ENCODE measurements at regions not wholly inside any gene's neighbourhood (a gene's known extent, or its start where the extent isn't known, plus 50 kb on each side); places are given as distances from the start of the nearest gene placed in this dataset.
A peak's percentile ranks its signal among the peaks of the same experiment; 100 is the strongest.

DNA sequence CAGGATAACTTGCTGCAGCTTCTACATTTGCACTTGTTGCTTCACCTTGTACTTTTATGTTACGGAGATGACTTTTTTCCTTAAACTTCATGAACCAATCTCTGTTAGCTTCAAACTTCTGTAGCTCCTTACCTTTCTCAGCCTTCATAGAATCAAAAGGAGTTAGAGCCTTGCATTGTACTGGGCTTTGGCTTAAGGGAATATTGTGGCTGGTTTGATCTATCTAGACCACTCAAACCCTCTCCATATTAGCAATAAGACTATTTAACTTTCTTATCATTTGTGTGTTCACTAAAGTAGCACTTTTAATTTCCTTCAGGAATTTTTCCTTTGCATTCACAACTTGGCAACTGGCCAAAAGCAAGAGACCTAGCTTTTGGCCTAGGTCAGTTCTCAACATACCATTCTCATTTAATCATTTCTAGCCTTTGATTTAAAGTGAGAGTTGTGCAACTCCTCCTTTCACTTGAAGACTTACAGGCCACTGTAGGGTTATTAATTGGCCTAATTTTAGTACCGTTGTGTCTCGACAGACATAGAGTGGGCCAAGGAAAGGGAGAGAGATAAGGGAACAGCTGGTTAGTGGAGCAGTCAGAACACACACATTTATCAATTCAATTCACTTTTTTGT, 63.7 kb downstream of the SHOC1 start:
- no peak overlapping the region for H3K4me3 ChIP-seq
- H3K27me3 ChIP-seq = no peaks in the 10 kb centered on the region
- TF ChIP-seq, protein P1, sequence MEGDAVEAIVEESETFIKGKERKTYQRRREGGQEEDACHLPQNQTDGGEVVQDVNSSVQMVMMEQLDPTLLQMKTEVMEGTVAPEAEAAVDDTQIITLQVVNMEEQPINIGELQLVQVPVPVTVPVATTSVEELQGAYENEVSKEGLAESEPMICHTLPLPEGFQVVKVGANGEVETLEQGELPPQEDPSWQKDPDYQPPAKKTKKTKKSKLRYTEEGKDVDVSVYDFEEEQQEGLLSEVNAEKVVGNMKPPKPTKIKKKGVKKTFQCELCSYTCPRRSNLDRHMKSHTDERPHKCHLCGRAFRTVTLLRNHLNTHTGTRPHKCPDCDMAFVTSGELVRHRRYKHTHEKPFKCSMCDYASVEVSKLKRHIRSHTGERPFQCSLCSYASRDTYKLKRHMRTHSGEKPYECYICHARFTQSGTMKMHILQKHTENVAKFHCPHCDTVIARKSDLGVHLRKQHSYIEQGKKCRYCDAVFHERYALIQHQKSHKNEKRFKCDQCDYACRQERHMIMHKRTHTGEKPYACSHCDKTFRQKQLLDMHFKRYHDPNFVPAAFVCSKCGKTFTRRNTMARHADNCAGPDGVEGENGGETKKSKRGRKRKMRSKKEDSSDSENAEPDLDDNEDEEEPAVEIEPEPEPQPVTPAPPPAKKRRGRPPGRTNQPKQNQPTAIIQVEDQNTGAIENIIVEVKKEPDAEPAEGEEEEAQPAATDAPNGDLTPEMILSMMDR (IDR thresholded peaks at IDR 0.05) = no peak
- no peak for TF ChIP-seq POLR2A (IDR thresholded peaks at IDR 0.05)
- no peaks in the 10 kb centered on the region for H3K9me3 ChIP-seq
- H3K4me1 ChIP-seq = no peaks in the 10 kb centered on the region
- no peak overlapping the region for H3K27ac ChIP-seq
- no peak for DNase-seq
- H3K36me3 ChIP-seq = no peaks in the 10 kb centered on the region

DNA sequence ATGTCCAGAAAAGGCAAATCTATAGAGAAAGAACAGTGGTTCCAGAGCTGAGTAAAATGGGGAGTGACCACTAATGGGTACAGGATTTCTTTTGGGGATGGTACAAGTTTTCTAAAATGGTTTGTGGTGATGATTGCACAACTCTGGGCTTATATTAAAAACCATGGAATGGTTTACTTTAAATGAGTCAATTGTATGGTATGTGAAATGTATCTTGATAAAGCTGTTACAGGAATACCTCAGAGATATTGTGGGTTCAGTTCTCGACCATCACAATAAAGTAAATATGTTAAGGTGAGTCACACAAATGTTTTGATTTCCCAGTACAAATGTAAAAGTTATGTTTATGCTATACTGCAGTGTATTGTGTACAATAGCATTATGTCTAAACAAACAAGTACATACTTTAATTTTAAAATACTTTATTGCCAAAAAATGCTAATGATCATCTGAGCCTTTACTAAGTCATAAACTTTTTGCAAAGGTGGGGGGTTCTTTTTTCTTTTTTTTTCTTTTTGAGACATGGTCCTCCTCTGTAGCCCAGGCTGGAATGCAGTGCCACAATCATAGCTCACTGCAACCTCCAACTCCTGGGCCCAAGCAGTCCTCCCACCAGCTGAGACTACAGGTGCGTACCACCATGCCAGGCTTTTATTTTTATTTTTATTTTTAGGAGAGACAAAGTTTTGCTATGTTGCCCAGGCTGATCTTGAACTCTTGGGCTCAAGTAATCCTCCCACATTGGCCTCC, 65.9 kb downstream of the SHOC1 start:
- Histone ChIP-seq H3K36me3 (no peaks in the 10 kb centered on the region), H3K27ac (no peak overlapping the region), H3K4me3 (no peak overlapping the region), H3K9me3 (no peaks in the 10 kb centered on the region), H3K4me1 (no peaks in the 10 kb centered on the region), H3K27me3 (no peaks in the 10 kb centered on the region)
- DNase-seq = no peak
- TF ChIP-seq POLR2A (IDR thresholded peaks at IDR 0.05) = no peak
- TF ChIP-seq, protein P1 (IDR thresholded peaks at IDR 0.05) = no peak

DNA sequence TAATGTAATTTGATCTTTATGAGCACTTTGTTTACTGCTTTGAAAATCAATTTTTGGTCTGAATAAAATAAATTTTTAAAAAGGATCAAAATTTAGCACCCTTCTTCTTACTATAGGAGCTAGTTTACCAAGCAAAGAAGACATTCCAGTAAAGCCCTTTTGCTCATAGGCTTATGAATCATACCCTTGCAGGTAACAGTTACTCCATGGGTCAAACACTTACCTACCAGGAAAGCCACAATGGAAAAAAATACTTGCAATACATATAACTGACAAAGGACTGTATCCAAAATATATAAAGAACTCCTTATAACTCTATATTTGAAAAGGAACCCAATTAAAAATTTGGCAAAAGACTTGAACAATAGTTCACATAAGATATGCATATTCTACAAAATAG, 66.6 kb downstream of the SHOC1 start:
- Histone ChIP-seq H3K4me3 (no peak overlapping the region), H3K36me3 (no peaks in the 10 kb centered on the region), H3K4me1 (no peaks in the 10 kb centered on the region), H3K27ac (no peak overlapping the region), H3K9me3 (no peaks in the 10 kb centered on the region), H3K27me3 (no peaks in the 10 kb centered on the region)
- TF ChIP-seq, protein P1 (IDR thresholded peaks at IDR 0.05) = no peak
- no peak for TF ChIP-seq POLR2A (IDR thresholded peaks at IDR 0.05)
- no peak for DNase-seq

DNA sequence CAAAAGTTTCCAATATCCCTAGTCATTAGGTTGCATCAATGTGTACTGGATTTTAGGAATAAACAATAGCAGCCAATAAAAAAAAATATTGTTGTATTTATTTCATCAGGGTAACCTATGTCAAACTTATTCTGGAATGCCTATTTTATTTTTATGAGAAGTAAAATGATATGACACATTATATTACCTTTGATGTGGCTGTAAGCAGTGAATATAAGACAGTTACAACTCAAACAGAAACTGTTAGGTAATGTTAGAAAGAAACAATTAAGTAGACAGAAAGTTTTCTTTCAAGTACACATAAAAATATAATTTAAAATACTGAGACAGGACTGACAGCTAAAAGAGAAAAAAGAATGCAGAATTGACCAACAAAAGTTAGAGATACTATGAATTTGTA, 65.5 kb downstream of the GNG10 start:
- no peaks in the 10 kb centered on the region for H3K4me1 ChIP-seq
- no peaks in the 10 kb centered on the region for H3K27me3 ChIP-seq
- H3K9me3 ChIP-seq = no peaks in the 10 kb centered on the region
- H3K27ac ChIP-seq = no peak overlapping the region
- DNase-seq = no peak
- H3K4me3 ChIP-seq = no peak overlapping the region
- TF ChIP-seq POLR2A (IDR thresholded peaks at IDR 0.05) = no peak
- TF ChIP-seq, protein P1 (IDR thresholded peaks at IDR 0.05) = no peak
- no peaks in the 10 kb centered on the region for H3K36me3 ChIP-seq

DNA sequence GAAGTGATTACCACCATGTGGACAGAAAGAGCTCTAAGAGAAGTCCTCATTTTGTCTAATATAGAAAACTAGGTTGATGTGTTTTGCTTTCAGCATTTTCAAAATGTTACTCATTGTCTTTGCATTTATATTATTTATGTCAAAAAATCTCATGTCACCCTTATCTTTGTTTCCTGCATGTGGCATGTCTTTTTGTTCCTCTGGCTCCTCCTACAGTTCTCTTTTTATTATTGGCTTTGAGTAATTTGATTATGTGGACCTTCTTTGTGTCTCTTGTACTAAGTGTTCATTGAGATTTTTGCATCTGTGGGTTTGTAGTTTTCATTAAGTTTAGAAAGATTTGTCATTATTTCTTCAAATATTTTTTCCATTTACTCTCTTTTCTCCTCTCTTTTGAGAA, 58.8 kb downstream of the GNG10 start:
- Histone ChIP-seq H3K27me3 (no peaks in the 10 kb centered on the region), H3K27ac (no peak overlapping the region), H3K9me3 (no peaks in the 10 kb centered on the region), H3K4me1 (no peaks in the 10 kb centered on the region), H3K4me3 (no peak overlapping the region), H3K36me3 (no peaks in the 10 kb centered on the region)
- DNase-seq = no peak
- TF ChIP-seq POLR2A (IDR thresholded peaks at IDR 0.05) = no peak
- TF ChIP-seq, protein P1 (IDR thresholded peaks at IDR 0.05) = peak in 3 of 6 experiments; percentile 11 to 43 (median 29)
